ENCODE measurements at regions not wholly inside any gene's neighbourhood (a gene's known extent, or its start where the extent isn't known, plus 50 kb on each side); places are given as distances from the start of the nearest gene placed in this dataset.

- TF ChIP-seq EZH2phosphoT487 (IDR thresholded peaks at IDR 0.05; ENCODE audit: insufficient read depth, low read depth) (no peak), EZH2 (IDR thresholded peaks at IDR 0.05; ENCODE audit: insufficient read depth, poor library complexity, severe bottlenecking) (no peak)
Observed at GRCh38 chr2:60092781-60093180, 460.7 kb downstream of the BCL11A start.

Measured in GM23248 (cell line).